Natural killer cell (primary cell): ENCODE measurements at regions not wholly inside any gene's neighbourhood (a gene's known extent, or its start where the extent isn't known, plus 50 kb on each side); places are given as distances from the start of the nearest gene placed in this dataset.
"Not testable (repeated sequence)": the region's sequence is repeated elsewhere in the genome, so short reads cannot be mapped to it uniquely, and the experiment has no call there.

ENCODE experiments used
- ATAC-seq, 3 donors: fragments of 150-1000 bp in 2 of 3; fragments of 200-7000 bp in 1 of 3; cut with Tn5 transposase; 1 replicate in 1 of 3; 2 replicates in 2 of 3; pipeline ENCODE4 v1.10.0; 2021; ENCODE audit warnings: mild to moderate bottlenecking in 2 of 3, moderate library complexity in 2 of 3
- DNase-seq, 2 donors: peaks; one replicate each; pipeline versions ENCODE4 v3.0.0 to v3.0.0-alpha.2; 2013 to 2021; ENCODE audit warnings: mixed read lengths in 1 of 2
- H3K27ac ChIP-seq: one replicate; pipeline ENCODE4 v1.5.1; 2013; ENCODE audit warnings: mild to moderate bottlenecking, low read length
- H3K27me3 ChIP-seq: one replicate; pipeline ENCODE4 v1.6.1; 2013; ENCODE audit warnings: low read length; ENCODE audit not compliant: control insufficient read depth, insufficient read depth
- H3K36me3 ChIP-seq: one replicate; pipeline ENCODE4 v1.6.1; 2013; ENCODE audit warnings: low read length; ENCODE audit not compliant: control insufficient read depth, insufficient read depth
- H3K4me1 ChIP-seq: one replicate; pipeline ENCODE4 v1.6.1; 2013; ENCODE audit warnings: low read length; ENCODE audit not compliant: control insufficient read depth, insufficient read depth
- H3K4me3 ChIP-seq: one replicate; pipeline ENCODE4 v1.5.1; 2013; ENCODE audit warnings: low read length
- H3K9me3 ChIP-seq: one replicate; pipeline ENCODE4 v1.6.1; 2013; ENCODE audit warnings: low read length; ENCODE audit not compliant: control insufficient read depth, insufficient read depth
- H3K27ac Mint-ChIP-seq, 2 donors: one replicate each; pipeline ENCODE4 v1.8.0; 2022; ENCODE audit warnings: mild to moderate bottlenecking in 2 of 2, mixed read lengths in 2 of 2, moderate library complexity in 1 of 2
- H3K27me3 Mint-ChIP-seq, 2 donors: one replicate each; pipeline ENCODE4 v1.8.0; 2022; ENCODE audit warnings: low read depth in 2 of 2, mixed read lengths in 2 of 2
- H3K36me3 Mint-ChIP-seq: one replicate; pipeline ENCODE4 v1.8.0; 2022; ENCODE audit warnings: mixed read lengths
- H3K4me1 Mint-ChIP-seq, 2 donors: one replicate each; pipeline ENCODE4 v1.8.0; 2022; ENCODE audit warnings: mixed read lengths in 2 of 2
- H3K4me3 Mint-ChIP-seq: one replicate; pipeline ENCODE4 v1.8.0; 2022; ENCODE audit warnings: mild to moderate bottlenecking, moderate library complexity, mixed read lengths
- H3K9me3 Mint-ChIP-seq, 2 donors: one replicate each; pipeline ENCODE4 v1.8.0; 2022; ENCODE audit warnings: mixed read lengths in 2 of 2
- WGBS: methylation state at CpG from one replicate; pipeline ENCODE4 v1.1.7; 2013; ENCODE audit warnings: missing lambda C conversion rate; ENCODE audit not compliant: insufficient coverage; 5-methylcytosine and 5-hydroxymethylcytosine counted together
- intact Hi-C: fragments of 100-400 bp; cut with micrococcal nuclease; formaldehyde crosslinking; loops from one replicate; pipeline ENCODE4 v1.14.2; 2022
- TF ChIP-seq, protein P1 (sequence below): fragments of 200-600 bp; IDR thresholded peaks from one replicate; pipeline ENCODE4 v1.8.0; 2022; ENCODE audit warnings: antibody characterized with exemption

DNA sequence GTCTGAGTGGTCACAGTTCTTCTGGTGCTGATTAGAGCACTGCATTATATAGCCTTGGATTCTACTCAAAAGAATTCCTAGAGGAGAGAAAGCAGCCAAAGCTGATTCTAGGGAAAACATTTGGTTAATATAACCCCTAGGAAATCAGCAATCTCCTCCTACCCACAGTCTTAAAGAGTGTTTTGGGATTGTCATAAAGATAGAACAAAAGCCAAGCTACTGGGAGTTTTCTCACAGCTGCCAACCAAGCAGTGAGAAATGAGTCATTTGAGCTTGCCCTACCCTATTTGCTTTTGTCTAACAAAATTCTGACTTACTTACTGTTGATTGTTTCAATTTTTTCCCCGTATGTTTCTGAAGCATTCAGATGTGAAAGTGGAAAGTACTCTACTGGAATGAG lies 469.3 kb downstream of the PLCL1 start:
- WGBS = 83% methylated on average over 1 of the region's 1 CpG
- Mint-ChIP-seq H3K9me3 (peaks cover 2 to 3% of the 10 kb centered on the region in 2 donors), H3K27me3 (peaks cover 5 to 8% of the 10 kb centered on the region in 2 donors), H3K4me1 (no peaks in the 10 kb centered on the region), H3K36me3 (no peaks in the 10 kb centered on the region), H3K27ac (no peak overlapping the region), H3K4me3 (no peak overlapping the region)
- H3K27ac ChIP-seq = no peak overlapping the region
- intact Hi-C loops = no loop called here
- DNase-seq (no peak), ATAC-seq (no peak)
- H3K4me3 ChIP-seq = no peak overlapping the region
- no peaks in the 10 kb centered on the region for H3K27me3 ChIP-seq
- H3K9me3 ChIP-seq = no peaks in the 10 kb centered on the region
- TF ChIP-seq, protein P1, sequence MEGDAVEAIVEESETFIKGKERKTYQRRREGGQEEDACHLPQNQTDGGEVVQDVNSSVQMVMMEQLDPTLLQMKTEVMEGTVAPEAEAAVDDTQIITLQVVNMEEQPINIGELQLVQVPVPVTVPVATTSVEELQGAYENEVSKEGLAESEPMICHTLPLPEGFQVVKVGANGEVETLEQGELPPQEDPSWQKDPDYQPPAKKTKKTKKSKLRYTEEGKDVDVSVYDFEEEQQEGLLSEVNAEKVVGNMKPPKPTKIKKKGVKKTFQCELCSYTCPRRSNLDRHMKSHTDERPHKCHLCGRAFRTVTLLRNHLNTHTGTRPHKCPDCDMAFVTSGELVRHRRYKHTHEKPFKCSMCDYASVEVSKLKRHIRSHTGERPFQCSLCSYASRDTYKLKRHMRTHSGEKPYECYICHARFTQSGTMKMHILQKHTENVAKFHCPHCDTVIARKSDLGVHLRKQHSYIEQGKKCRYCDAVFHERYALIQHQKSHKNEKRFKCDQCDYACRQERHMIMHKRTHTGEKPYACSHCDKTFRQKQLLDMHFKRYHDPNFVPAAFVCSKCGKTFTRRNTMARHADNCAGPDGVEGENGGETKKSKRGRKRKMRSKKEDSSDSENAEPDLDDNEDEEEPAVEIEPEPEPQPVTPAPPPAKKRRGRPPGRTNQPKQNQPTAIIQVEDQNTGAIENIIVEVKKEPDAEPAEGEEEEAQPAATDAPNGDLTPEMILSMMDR = no peak
- no peaks in the 10 kb centered on the region for H3K4me1 ChIP-seq
- no peaks in the 10 kb centered on the region for H3K36me3 ChIP-seq

GRCh38 chr2:198270157-198270556 lies 465.8 kb downstream of the PLCL1 start:
- H3K9me3 Mint-ChIP-seq, H3K4me3 ChIP-seq, H3K36me3 ChIP-seq, DNase-seq, H3K4me1 Mint-ChIP-seq, H3K4me1 ChIP-seq, H3K27ac ChIP-seq, ATAC-seq, H3K27ac Mint-ChIP-seq, intact Hi-C loops, H3K27me3 ChIP-seq, H3K27me3 Mint-ChIP-seq, H3K36me3 Mint-ChIP-seq, H3K9me3 ChIP-seq, H3K4me3 Mint-ChIP-seq: not testable (repeated sequence)
- no CpG with 5 or more reads among the region's 2 CpGs for WGBS

GRCh38 chr2:198268519-198268918 lies 464.1 kb downstream of the PLCL1 start:
- Histone ChIP-seq H3K27ac (no peak overlapping the region), H3K27me3 (no peaks in the 10 kb centered on the region), H3K4me1 (no peaks in the 10 kb centered on the region), H3K36me3 (no peaks in the 10 kb centered on the region), H3K4me3 (no peak overlapping the region), H3K9me3 (no peaks in the 10 kb centered on the region)
- intact Hi-C loops = no loop called here
- Mint-ChIP-seq H3K9me3 (peaks cover 2 to 3% of the 10 kb centered on the region in 2 donors), H3K27me3 (peaks cover 5 to 8% of the 10 kb centered on the region in 2 donors), H3K4me1 (no peaks in the 10 kb centered on the region), H3K4me3 (no peak overlapping the region), H3K36me3 (no peaks in the 10 kb centered on the region), H3K27ac (no peak overlapping the region)
- WGBS = 78% methylated on average over 1 of the region's 1 CpG
- ATAC-seq = no peak
- TF ChIP-seq, protein P1 = no peak
- no peak for DNase-seq

- TF ChIP-seq, protein P1 = no peak
- intact Hi-C loops = no loop called here
- Histone ChIP-seq H3K36me3 (no peaks in the 10 kb centered on the region), H3K9me3 (no peaks in the 10 kb centered on the region), H3K27ac (no peak overlapping the region), H3K4me1 (no peaks in the 10 kb centered on the region), H3K4me3 (no peak overlapping the region), H3K27me3 (no peaks in the 10 kb centered on the region)
- WGBS = 97% methylated on average over 3 of the region's 3 CpGs
- H3K27me3 Mint-ChIP-seq = peaks cover 3 to 7% of the 10 kb centered on the region in 2 donors
- no peaks in the 10 kb centered on the region for H3K36me3 Mint-ChIP-seq
- DNase-seq = no peak
- ATAC-seq = no peak
- H3K9me3 Mint-ChIP-seq = no peaks in the 10 kb centered on the region
- no peak overlapping the region for H3K27ac Mint-ChIP-seq
- no peaks in the 10 kb centered on the region for H3K4me1 Mint-ChIP-seq
- H3K4me3 Mint-ChIP-seq = no peak overlapping the region
Observed at GRCh38 chr2:198259496-198259895, 455.1 kb downstream of the PLCL1 start.
